A549 (cell line): ENCODE measurements at regions not wholly inside any gene's neighbourhood (a gene's known extent, or its start where the extent isn't known, plus 50 kb on each side); places are given as distances from the start of the nearest gene placed in this dataset.

ENCODE experiments used
- ATAC-seq, 2 experiments: fragments of 200-7000 bp in 1 of 2; fragments of >200 bp in 1 of 2; cut with Nextera tagmentation in 1 of 2; cut with Tn5 transposase in 1 of 2; 3 replicates each; pipeline versions ENCODE4 v1.8.0 to v1.9.1; 2018 to 2020; ENCODE audit warnings: mild to moderate bottlenecking in 1 of 2, moderate library complexity in 1 of 2
- CTCF ChIA-PET: fragments of 300-600 bp; sonication (Branson Sonifier 250); formaldehyde crosslinking; extraction: SDS; loops from one replicate; lab custom pipeline; 2021; ENCODE audit warnings: antibody characterized with exemption, inconsistent platforms; lab: Yijun Ruan, JAX
- POLR2A ChIA-PET: fragments of 350-600 bp; formaldehyde crosslinking; extraction: SDS; loops from one replicate; lab custom pipeline; 2021; ENCODE audit warnings: antibody characterized with exemption, inconsistent platforms; lab: Yijun Ruan, JAX
- DNase-seq, 2 experiments: peaks; one replicate each; pipeline versions ENCODE4 v3.0.0 to v3.0.0-alpha.2; 2011 to 2016; ENCODE audit warnings: low read depth in 1 of 2, low spot score in 1 of 2
- FAIRE-seq: peaks from 2 replicates; lab custom pipeline; 2011; peaks lifted over from hg19 to GRCh38; lab: Jason Lieb, UNC
- H3K27ac ChIP-seq, 2 experiments: fragments of >200 bp; sonication (Bioruptor Twin); formaldehyde crosslinking; 3 replicates each; pipeline ENCODE4 v1.5.1; 2016 to 2017
- H3K4me1 ChIP-seq: fragments of >200 bp; sonication (Bioruptor Twin); formaldehyde crosslinking; 3 replicates; pipeline ENCODE4 v1.6.1; 2016
- H3K4me2 ChIP-seq: fragments of >200 bp; sonication (Bioruptor Twin); formaldehyde crosslinking; 3 replicates; pipeline ENCODE4 v1.6.1; 2016
- H3K4me3 ChIP-seq: fragments of >200 bp; sonication (Bioruptor Twin); formaldehyde crosslinking; 3 replicates; pipeline ENCODE4 v1.5.1; 2016
- H3K9me3 ChIP-seq: fragments of >200 bp; sonication (Bioruptor Twin); formaldehyde crosslinking; 3 replicates; pipeline ENCODE4 v1.6.1; 2016
- ATOH8 ChIP-seq: fragments of 250-450 bp; sonication (Bioruptor Pico); IDR thresholded peaks from 2 replicates; pipeline ENCODE4 v1.5.0; 2020; ENCODE audit warnings: low read depth, mild to moderate bottlenecking, moderate library complexity
- CBX2 ChIP-seq: fragments of 200-600 bp; sonication (generic); IDR thresholded peaks from 2 replicates; pipeline ENCODE4 v1.6.1; 2016; ENCODE audit warnings: low read depth, mild to moderate bottlenecking, borderline replicate concordance
- CHD4 ChIP-seq: fragments of 200-600 bp; sonication (generic); IDR thresholded peaks from 2 replicates; pipeline ENCODE4 v1.6.1; 2016; ENCODE audit warnings: antibody characterized with exemption, mild to moderate bottlenecking, borderline replicate concordance
- EHMT2 ChIP-seq: fragments of 200-600 bp; sonication (generic); IDR thresholded peaks from 2 replicates; pipeline ENCODE4 v1.6.1; 2016; ENCODE audit warnings: antibody characterized with exemption, low read depth, mild to moderate bottlenecking, moderate library complexity
- FOSL2 ChIP-seq, 2 experiments: fragments of 450-650 bp in 1 of 2; fragments of >200 bp in 1 of 2; sonication (Bioruptor Twin) in 1 of 2; formaldehyde crosslinking; IDR thresholded peaks; 2 replicates each; pipeline versions ENCODE4 v1.5.0 to v1.6.1; 2016 to 2020; ENCODE audit warnings: mild to moderate bottlenecking in 1 of 2, moderate library complexity in 1 of 2
- HES2 ChIP-seq: fragments of >200 bp; sonication (Bioruptor Twin); formaldehyde crosslinking; IDR thresholded peaks from 2 replicates; pipeline ENCODE4 v1.6.1; 2016
- HEYL ChIP-seq: fragments of 250-450 bp; sonication (Bioruptor Pico); IDR thresholded peaks from 2 replicates; pipeline ENCODE4 v1.8.0; 2021; ENCODE audit warnings: mild to moderate bottlenecking, moderate library complexity
- JUNB ChIP-seq: fragments of >200 bp; sonication (Bioruptor Twin); formaldehyde crosslinking; IDR thresholded peaks from 2 replicates; pipeline ENCODE4 v1.6.1; 2016
- KDM1A ChIP-seq: fragments of 200-600 bp; sonication (generic); IDR thresholded peaks from 2 replicates; pipeline ENCODE4 v1.6.1; 2016; ENCODE audit warnings: low read depth, mild to moderate bottlenecking
- KDM5A ChIP-seq: fragments of 200-600 bp; sonication (generic); IDR thresholded peaks from 2 replicates; pipeline ENCODE4 v1.6.1; 2016; ENCODE audit warnings: antibody characterized with exemption, mild to moderate bottlenecking
- MAFK ChIP-seq: fragments of 450-650 bp; IDR thresholded peaks from 2 replicates; pipeline ENCODE4 v1.6.1; 2014; ENCODE audit not compliant: partially characterized antibody
- MAX ChIP-seq: IDR thresholded peaks from 2 replicates; pipeline ENCODE4 v1.6.1; 2012
- MYC ChIP-seq: IDR thresholded peaks from 2 replicates; pipeline ENCODE4 v1.6.1; 2012; ENCODE audit warnings: mild to moderate bottlenecking, inconsistent platforms, low read length, improper control_type of control experiment, borderline replicate concordance
- NPAS2 ChIP-seq: fragments of 250-450 bp; sonication (Bioruptor Pico); IDR thresholded peaks from 2 replicates; pipeline ENCODE4 v1.8.0; 2022; ENCODE audit warnings: mild to moderate bottlenecking, moderate library complexity, borderline replicate concordance
- POLR2AphosphoS2 ChIP-seq: conservative IDR thresholded peaks from 2 replicates; pipeline ENCODE4 v1.6.1; 2012; ENCODE audit warnings: low read length, improper control_type of control experiment, inconsistent platforms
- RAD21 ChIP-seq, 2 experiments: fragments of >200 bp in 1 of 2; sonication (Bioruptor Twin) in 1 of 2; formaldehyde crosslinking in 1 of 2; IDR thresholded peaks in 1 of 2; conservative IDR thresholded peaks in 1 of 2; 2 replicates in 1 of 2; 3 replicates in 1 of 2; pipeline ENCODE4 v1.6.1; 2012 to 2018; ENCODE audit warnings: inconsistent platforms in 1 of 2
- RCOR1 ChIP-seq: fragments of 150-350 bp; IDR thresholded peaks from 2 replicates; pipeline ENCODE4 v1.6.1; 2014; ENCODE audit warnings: antibody characterized with exemption, low read length, low read depth
- REST ChIP-seq: fragments of 200-600 bp; sonication (generic); IDR thresholded peaks from 2 replicates; pipeline ENCODE4 v1.6.1; 2016; ENCODE audit warnings: antibody characterized with exemption, mild to moderate bottlenecking, moderate library complexity
- RNF2 ChIP-seq: fragments of 200-600 bp; sonication (generic); IDR thresholded peaks from 2 replicates; pipeline ENCODE4 v1.6.1; 2016; ENCODE audit warnings: low read depth, mild to moderate bottlenecking, antibody characterized with exemption, moderate library complexity, borderline replicate concordance
- SREBF2 ChIP-seq: fragments of 450-650 bp; IDR thresholded peaks from 2 replicates; pipeline ENCODE4 v1.6.1; 2014; ENCODE audit warnings: mild to moderate bottlenecking, moderate library complexity
- TFCP2L1 ChIP-seq: fragments of 250-450 bp; sonication (Bioruptor Pico); IDR thresholded peaks from 2 replicates; pipeline ENCODE4 v1.5.0; 2021; ENCODE audit warnings: mild to moderate bottlenecking
- USF2 ChIP-seq: fragments of 450-650 bp; IDR thresholded peaks from 2 replicates; pipeline ENCODE4 v1.6.1; 2014; ENCODE audit warnings: antibody characterized with exemption
- ZNF302 ChIP-seq: fragments of 250-450 bp; sonication (Bioruptor Pico); IDR thresholded peaks from 2 replicates; pipeline ENCODE4 v1.9.0; 2021; ENCODE audit warnings: inconsistent platforms, mild to moderate bottlenecking, moderate library complexity
- WGBS: methylation state at CpG from one replicate; pipeline ENCODE4 v1.1.6; 2017; ENCODE audit errors: missing lambda C conversion rate; 5-methylcytosine and 5-hydroxymethylcytosine counted together

- TF ChIP-seq ATOH8 (CRISPR knock-in tag) = no peak
- no peak for TF ChIP-seq ZNF302 (CRISPR knock-in tag)
- TF ChIP-seq HES2 = no peak
- TF ChIP-seq RAD21 (conservative IDR thresholded peaks at IDR 0.05 in 1 of 2, IDR thresholded peaks at IDR 0.05 in 1 of 2) = no peak
- TF ChIP-seq HEYL (CRISPR knock-in tag) = no peak
- no peak for TF ChIP-seq CHD4
- no peak for TF ChIP-seq TFCP2L1 (CRISPR knock-in tag)
- TF ChIP-seq NPAS2 (CRISPR knock-in tag) = no peak
- TF ChIP-seq SREBF2 = no peak
- no peak for TF ChIP-seq KDM5A
- no peak for TF ChIP-seq RCOR1
- DNase-seq = no peak
- POLR2A ChIA-PET = no interaction called here
Observed at GRCh38 chr10:45552476-45552875, 120.1 kb downstream of the ZFAND4 start.

GRCh38 chr10:45550903-45551786 is 121.4 kb downstream of the ZFAND4 start:
- ATAC-seq = no peak
- Histone ChIP-seq H3K4me1 (peaks cover 6% of the 10 kb centered on the region; the same call in 2 of the 3 replicates), H3K4me2 (0 out of 3 replicates have a peak overlapping the region, but pooled peaks have one; percentile 2), H3K27ac (no peak overlapping the region), H3K4me3 (no peak overlapping the region), H3K9me3 (no peaks in the 10 kb centered on the region)
- ChIA-PET POLR2A (no interaction called here), CTCF (no interaction called here)
- TF ChIP-seq CBX2 (no peak), MAFK (peak; percentile 16)
- TF ChIP-seq, all 56 proteins: peak for 1
- WGBS = 75% methylated on average over 3 of the region's 3 CpGs
- FAIRE-seq = no peak
- DNase-seq = peak in 1 of 2 experiments; percentile 4

More at GRCh38 chr10:45552476-45552875, 120.1 kb downstream of the ZFAND4 start:
- H3K9me3 ChIP-seq = no peaks in the 10 kb centered on the region
- no peak overlapping the region for H3K4me2 ChIP-seq
- H3K27ac ChIP-seq = no peak overlapping the region
- peaks cover 6% of the 10 kb centered on the region; the same call in 2 of the 3 replicates for H3K4me1 ChIP-seq
- ATAC-seq (no peak), FAIRE-seq (no peak)
- WGBS = 81% methylated on average over 5 of the region's 5 CpGs
- CTCF ChIA-PET = no interaction called here
- no peak overlapping the region for H3K4me3 ChIP-seq

- ATAC-seq (no peak), DNase-seq (no peak), FAIRE-seq (no peak)
- no peaks in the 10 kb centered on the region for H3K9me3 ChIP-seq
- peaks cover 6% of the 10 kb centered on the region; the same call in 2 of the 3 replicates for H3K4me1 ChIP-seq
- no peak overlapping the region for H3K4me2 ChIP-seq
- WGBS = 84% methylated on average over 5 of the region's 5 CpGs
- POLR2A ChIA-PET = no interaction called here
- H3K27ac ChIP-seq = no peak overlapping the region
- CTCF ChIA-PET = no interaction called here
- TF ChIP-seq KDM1A = no peak
- no peak for TF ChIP-seq JUNB
- no peak for TF ChIP-seq EHMT2
- no peak for TF ChIP-seq POLR2AphosphoS2
- TF ChIP-seq MYC = no peak
- TF ChIP-seq NPAS2 (CRISPR knock-in tag) = no peak
- no peak for TF ChIP-seq USF2
- no peak for TF ChIP-seq KDM5A
- no peak for TF ChIP-seq RNF2
- no peak for TF ChIP-seq MAX
- no peak for TF ChIP-seq FOSL2 (IDR thresholded peaks at IDR 0.05)
- TF ChIP-seq FOSL2 (CRISPR knock-in tag; IDR thresholded peaks at IDR 0.05) = no peak
- no peak for TF ChIP-seq ZNF302 (CRISPR knock-in tag)
- TF ChIP-seq CHD4 = no peak
- no peak for TF ChIP-seq ATOH8 (CRISPR knock-in tag)
- no peak for TF ChIP-seq REST
- H3K4me3 ChIP-seq = no peak overlapping the region
Observed at GRCh38 chr10:45548068-45548467, 124.5 kb downstream of the ZFAND4 start.
